GM12891 (cell line): ENCODE measurements at regions not wholly inside any gene's neighbourhood (a gene's known extent, or its start where the extent isn't known, plus 50 kb on each side); places are given as distances from the start of the nearest gene placed in this dataset.
"Not testable (repeated sequence)": the region's sequence is repeated elsewhere in the genome, so short reads cannot be mapped to it uniquely, and the experiment has no call there.

Experiments used
- POLR2A ChIP-seq: IDR thresholded peaks from 2 replicates; pipeline ENCODE4 v1.6.1; 2011; ENCODE audit warnings: low read depth, low read length, control low read depth
- POLR2AphosphoS5 ChIP-seq: IDR thresholded peaks from 2 replicates; pipeline ENCODE4 v1.6.1; 2011; ENCODE audit warnings: low read depth, low read length, control low read depth
- POU2F2 ChIP-seq: IDR thresholded peaks from 2 replicates; pipeline ENCODE4 v1.6.1; 2011; ENCODE audit warnings: low read depth, mild to moderate bottlenecking, control low read depth, low read length, moderate library complexity
- SPI1 ChIP-seq: IDR thresholded peaks from 2 replicates; pipeline ENCODE4 v1.6.1; 2011; ENCODE audit warnings: low read depth, low read length, control low read depth
- TAF1 ChIP-seq: IDR thresholded peaks from 2 replicates; pipeline ENCODE4 v1.6.1; 2011; ENCODE audit warnings: low read depth, low read length, control low read depth

DNA sequence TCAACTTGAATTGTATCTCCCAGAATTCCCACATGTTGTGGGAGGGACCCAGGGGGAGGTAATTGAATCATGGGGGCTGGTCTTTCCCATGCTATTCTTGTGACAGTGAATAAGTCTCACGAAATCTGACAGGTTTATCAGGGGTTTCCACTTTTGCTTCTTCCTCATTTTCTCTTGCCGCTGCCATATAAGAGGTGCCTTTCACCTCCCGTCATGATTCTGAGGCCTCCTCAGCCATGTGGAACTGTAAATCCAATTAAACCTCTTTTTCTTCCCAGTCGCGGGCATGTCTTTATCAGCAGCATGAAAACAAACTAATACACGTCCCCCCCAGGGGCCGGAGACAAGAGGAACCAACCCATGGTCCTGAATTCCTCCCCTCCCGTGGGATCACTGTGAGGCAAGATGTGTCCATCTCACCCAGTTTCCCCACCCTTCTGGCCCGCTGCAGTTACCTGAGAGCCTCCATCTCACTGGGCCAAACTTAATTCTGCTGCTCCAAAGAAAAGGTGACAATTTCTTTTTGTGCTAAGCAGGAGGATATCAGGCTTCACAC lies 354.0 kb upstream of the JARID2 start:
- not testable (repeated sequence) for TF ChIP-seq POLR2A, POU2F2, POLR2AphosphoS5, TAF1, SPI1
